ENCODE measurements at regions not wholly inside any gene's neighbourhood (a gene's known extent, or its start where the extent isn't known, plus 50 kb on each side); places are given as distances from the start of the nearest gene placed in this dataset.

- no peak for TF ChIP-seq RFX5 (IDR thresholded peaks at IDR 0.05)
- TF ChIP-seq, protein P1, sequence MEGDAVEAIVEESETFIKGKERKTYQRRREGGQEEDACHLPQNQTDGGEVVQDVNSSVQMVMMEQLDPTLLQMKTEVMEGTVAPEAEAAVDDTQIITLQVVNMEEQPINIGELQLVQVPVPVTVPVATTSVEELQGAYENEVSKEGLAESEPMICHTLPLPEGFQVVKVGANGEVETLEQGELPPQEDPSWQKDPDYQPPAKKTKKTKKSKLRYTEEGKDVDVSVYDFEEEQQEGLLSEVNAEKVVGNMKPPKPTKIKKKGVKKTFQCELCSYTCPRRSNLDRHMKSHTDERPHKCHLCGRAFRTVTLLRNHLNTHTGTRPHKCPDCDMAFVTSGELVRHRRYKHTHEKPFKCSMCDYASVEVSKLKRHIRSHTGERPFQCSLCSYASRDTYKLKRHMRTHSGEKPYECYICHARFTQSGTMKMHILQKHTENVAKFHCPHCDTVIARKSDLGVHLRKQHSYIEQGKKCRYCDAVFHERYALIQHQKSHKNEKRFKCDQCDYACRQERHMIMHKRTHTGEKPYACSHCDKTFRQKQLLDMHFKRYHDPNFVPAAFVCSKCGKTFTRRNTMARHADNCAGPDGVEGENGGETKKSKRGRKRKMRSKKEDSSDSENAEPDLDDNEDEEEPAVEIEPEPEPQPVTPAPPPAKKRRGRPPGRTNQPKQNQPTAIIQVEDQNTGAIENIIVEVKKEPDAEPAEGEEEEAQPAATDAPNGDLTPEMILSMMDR (IDR thresholded peaks at IDR 0.05): no peak
- TF ChIP-seq, protein P2, sequence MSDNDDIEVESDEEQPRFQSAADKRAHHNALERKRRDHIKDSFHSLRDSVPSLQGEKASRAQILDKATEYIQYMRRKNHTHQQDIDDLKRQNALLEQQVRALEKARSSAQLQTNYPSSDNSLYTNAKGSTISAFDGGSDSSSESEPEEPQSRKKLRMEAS (IDR thresholded peaks at IDR 0.05): no peak
- no peak for TF ChIP-seq POLR2A (IDR thresholded peaks at IDR 0.05; ENCODE audit: low read length)
- no peak for TF ChIP-seq SMC3 (IDR thresholded peaks at IDR 0.05)
- no peak for TF ChIP-seq RAD21 (conservative IDR thresholded peaks at IDR 0.05 in 1 of 2, IDR thresholded peaks at IDR 0.05 in 1 of 2)
These were observed 896.8 kb downstream of the EPHA7 start for GRCh38 chr6:92522589-92522988.
